GM12864 (cell line): ENCODE measurements at regions not wholly inside any gene's neighbourhood (a gene's known extent, or its start where the extent isn't known, plus 50 kb on each side); places are given as distances from the start of the nearest gene placed in this dataset.
A peak's percentile ranks its signal among the peaks of the same experiment; 100 is the strongest.
"Not testable (repeated sequence)": the region's sequence is repeated elsewhere in the genome, so short reads cannot be mapped to it uniquely, and the experiment has no call there.

ENCODE experiments used
- DNase-seq: peaks from one replicate; pipeline ENCODE4 v3.0.0-alpha.2; 2011; ENCODE audit warnings: low read depth
- H3K4me3 ChIP-seq: 2 replicates; pipeline ENCODE4 v1.5.1; 2011; ENCODE audit warnings: mild to moderate bottlenecking, low read depth, low read length, control low read depth
- TF ChIP-seq, protein P1 (sequence below): IDR thresholded peaks from 2 replicates; pipeline ENCODE4 v1.5.1; 2011; ENCODE audit warnings: low read depth, mild to moderate bottlenecking, moderate library complexity, low read length, control low read depth, inconsistent platforms; ENCODE audit errors: missing control alignments

DNA sequence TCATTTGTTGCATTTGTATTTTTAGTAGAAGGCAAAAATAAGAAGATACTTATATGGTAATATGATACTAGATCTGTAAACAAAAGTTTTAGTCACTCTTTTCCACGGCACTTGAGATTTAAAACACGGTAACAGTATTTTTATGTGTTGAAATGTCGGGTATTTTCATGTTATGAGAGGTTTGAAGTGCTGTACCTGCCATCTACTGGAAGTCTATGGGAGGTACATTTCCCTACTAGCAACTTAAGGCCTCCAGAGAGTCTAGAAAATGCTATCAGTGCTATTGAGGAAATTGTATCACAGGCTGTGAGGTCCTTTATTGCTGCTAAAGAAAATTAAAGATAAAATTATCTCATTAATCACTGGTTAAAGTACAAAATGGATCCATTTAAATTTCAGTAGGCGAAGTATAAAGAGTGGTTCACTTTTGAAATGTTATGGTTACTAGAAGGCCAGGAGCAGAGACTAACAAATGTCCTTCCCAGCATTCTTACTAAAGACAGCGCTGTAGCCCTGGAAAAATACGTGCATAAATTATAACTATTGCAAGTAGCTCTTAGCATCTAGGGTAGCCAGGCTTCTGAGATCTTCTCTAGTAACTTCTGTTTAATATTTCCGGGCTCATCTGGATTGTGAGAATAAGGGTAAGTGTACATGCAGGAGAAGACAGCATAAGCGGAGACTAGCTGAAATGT lies 77.6 kb upstream of the PRKD1 start:
- no peak overlapping the region for H3K4me3 ChIP-seq
- DNase-seq, result peak; percentile 1
- TF ChIP-seq, protein P1, sequence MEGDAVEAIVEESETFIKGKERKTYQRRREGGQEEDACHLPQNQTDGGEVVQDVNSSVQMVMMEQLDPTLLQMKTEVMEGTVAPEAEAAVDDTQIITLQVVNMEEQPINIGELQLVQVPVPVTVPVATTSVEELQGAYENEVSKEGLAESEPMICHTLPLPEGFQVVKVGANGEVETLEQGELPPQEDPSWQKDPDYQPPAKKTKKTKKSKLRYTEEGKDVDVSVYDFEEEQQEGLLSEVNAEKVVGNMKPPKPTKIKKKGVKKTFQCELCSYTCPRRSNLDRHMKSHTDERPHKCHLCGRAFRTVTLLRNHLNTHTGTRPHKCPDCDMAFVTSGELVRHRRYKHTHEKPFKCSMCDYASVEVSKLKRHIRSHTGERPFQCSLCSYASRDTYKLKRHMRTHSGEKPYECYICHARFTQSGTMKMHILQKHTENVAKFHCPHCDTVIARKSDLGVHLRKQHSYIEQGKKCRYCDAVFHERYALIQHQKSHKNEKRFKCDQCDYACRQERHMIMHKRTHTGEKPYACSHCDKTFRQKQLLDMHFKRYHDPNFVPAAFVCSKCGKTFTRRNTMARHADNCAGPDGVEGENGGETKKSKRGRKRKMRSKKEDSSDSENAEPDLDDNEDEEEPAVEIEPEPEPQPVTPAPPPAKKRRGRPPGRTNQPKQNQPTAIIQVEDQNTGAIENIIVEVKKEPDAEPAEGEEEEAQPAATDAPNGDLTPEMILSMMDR, result peak; percentile 36

DNA sequence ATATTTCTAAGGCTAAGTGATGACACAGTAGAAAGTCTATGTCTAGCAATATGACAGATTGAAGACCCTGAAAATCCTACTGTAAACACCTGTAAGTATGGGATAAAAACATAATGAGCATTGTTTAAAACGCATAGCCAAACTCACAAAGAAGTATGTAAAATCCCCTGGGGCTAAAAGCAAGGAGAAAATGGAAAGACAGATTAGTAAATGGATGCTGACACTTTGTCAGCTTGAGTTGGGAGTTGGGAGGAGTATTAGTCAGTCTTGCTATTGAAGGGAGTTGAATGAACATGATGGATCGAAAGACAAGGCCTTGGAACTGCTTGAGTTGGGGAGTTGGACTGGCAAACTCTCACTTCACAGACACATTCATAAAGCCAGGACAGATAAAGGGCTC lies 79.0 kb upstream of the PRKD1 start:
- TF ChIP-seq, protein P1, result no peak
- no peak for DNase-seq
- H3K4me3 ChIP-seq, result no peak overlapping the region

DNA sequence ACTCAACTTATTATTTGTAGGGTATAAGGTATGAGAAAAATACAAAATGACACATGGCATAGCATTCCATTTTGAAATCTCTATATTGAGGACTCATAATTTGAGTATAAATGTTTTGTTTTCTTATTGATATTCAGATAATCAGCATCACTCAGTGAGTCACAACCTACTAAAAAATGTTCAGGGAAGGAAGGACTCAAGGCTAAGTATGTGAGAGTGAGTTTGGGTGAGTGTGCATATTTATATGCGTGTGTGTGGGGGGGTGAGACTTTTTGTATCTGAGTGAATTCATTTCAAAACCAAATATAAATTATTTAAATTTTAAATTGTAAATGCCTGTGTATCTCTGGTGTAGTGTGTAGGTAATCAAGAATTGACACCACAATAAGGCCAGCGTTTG lies 87.8 kb upstream of the PRKD1 start:
- TF ChIP-seq, protein P1, result no peak
- DNase-seq, result no peak
- H3K4me3 ChIP-seq, result no peak overlapping the region

DNA sequence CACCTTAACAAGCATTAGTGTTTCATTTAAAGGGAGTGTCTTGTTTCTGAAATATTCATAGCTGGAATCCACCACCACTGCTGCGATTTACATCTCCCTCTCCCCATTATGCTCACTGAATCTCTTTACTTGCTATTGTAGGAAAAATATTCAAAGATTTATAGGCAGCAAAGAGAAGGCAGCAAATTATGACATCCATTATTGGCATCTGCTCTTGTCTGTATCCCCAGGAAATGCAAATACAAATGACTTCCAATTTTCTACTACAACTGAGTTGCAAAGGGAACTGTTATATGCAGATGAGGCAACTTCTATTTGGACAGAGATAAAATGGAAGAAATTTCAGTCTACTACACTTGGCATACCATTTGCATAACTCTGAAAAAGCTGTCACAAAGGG lies 88.4 kb upstream of the PRKD1 start:
- DNase-seq, result no peak
- no peak overlapping the region for H3K4me3 ChIP-seq
- TF ChIP-seq, protein P1, result no peak

DNA sequence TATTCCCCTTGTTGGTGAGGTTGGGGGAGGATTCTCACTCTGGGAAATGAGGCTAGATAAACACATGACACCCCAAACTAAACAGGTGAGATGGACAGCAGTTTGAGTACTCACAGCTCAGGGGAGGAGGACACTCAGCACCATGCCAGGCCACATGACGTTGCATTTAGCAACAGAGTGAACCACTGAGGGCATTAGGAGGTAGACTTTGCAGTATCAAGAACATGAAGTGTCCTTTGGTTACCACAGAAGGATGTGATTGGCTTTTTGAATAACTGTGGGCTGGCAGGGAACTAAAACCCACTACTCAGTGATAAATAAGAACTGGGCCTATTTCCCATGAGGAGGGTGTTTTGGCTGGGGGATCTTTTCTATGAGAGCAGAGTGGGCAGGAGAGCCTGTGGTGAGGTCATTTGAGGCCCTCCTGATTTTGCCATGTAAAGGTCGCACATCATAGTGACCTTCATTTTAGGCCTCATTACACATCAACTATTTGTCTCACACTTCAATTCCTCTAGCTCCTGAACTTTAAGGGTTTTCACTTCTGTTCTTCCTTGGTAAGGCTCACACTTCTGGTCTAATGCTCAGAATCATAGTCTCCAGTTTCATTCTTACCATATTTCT lies 89.8 kb upstream of the PRKD1 start:
- DNase-seq, result no peak
- H3K4me3 ChIP-seq, result no peak overlapping the region
- TF ChIP-seq, protein P1, result no peak

DNA sequence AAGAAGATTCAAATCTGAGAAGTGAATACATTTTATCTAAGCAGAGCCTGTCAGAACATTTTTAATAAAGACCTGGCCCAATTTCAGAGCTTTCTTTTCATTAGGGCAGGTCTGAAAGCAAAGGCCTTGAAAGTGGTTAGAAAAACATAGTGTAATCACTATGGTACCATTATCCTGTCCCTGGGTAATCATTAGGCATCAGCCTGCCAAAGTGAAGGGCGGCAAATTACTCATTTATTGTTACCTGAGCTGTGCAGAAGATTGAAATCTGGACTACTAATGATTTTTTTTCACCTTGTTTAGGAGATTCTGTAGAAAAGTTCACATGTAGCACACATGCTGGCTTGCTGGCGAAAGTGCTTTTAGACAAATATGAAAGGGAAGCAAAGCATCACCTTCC lies 92.6 kb upstream of the PRKD1 start:
- no peak for DNase-seq
- TF ChIP-seq, protein P1, result no peak
- H3K4me3 ChIP-seq, result no peak overlapping the region

DNA sequence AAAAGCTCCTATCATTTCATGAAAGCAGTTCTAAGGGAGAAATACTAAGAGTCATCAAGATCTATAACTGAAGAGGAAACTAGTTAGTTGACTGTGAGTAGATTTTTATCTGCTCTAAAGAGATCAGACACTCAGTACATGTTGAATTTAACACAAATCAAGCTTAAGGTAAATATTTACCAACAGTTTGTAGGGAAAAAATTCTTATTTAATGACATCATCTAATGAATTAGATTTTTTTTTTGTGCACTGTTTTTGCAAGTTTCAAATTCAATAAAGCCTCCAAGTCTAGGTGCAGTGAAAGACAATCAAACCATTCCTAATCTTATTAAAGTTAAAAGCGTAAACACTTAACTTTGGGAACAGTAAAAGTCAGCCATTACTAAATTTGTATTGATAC lies 93.0 kb upstream of the PRKD1 start:
- TF ChIP-seq, protein P1, result no peak
- H3K4me3 ChIP-seq, result no peak overlapping the region
- no peak for DNase-seq

DNA sequence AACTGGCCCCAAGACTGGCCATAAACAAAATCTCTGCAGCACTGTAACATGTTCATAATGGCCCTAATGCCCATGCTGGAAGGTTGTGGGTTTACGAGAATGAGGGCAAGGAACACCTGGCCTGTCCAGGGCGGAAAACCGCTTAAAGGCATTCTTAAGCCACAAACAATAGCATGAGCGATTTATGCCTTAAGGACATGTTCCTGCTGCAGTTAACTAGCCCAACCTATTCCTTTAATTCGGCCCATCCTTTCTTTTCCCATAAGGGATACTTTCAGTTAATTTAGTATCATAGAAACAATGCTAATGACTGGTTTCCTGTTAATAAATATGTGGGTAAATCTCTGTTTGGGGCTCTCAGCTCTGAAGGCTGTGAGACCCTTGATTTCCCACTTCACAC lies 95.7 kb upstream of the PRKD1 start:
- DNase-seq, H3K4me3 ChIP-seq: not testable (repeated sequence)
